ENCODE measurements at regions not wholly inside any gene's neighbourhood (a gene's known extent, or its start where the extent isn't known, plus 50 kb on each side); places are given as distances from the start of the nearest gene placed in this dataset.

DNA sequence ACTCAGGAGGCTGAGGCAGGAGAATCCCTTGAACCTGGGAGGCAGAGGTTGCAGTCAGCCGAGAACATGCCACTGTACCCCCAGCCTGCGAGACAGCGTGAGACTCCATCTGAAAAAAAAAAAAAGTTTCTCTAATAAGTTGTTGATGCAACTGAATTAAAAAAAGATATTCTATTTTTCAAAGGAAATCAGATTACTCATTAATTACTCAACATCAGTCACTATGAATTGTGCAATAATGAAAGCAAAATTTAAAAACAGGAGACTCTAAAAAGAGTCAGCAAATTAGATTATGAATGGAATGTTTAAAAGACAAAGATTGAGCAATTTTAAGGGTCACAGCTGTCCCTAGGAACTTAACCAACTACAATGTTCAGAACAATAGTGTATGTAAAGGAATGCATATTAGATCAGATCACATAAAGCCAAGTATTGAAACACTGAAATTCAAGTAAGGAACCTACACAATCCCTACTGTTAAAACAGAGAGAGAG, 60.2 kb upstream of the SLC4A7 start:
- H3K36me3 ChIP-seq (ENCODE audit: control insufficient read depth, insufficient read depth, low read length): no peaks in the 10 kb centered on the region
- no peak overlapping the region for H3K4me3 ChIP-seq (ENCODE audit: insufficient read depth, low read depth, low read length, poor library complexity, severe bottlenecking)
- no peak for DNase-seq
- no peaks in the 10 kb centered on the region for H3K4me1 ChIP-seq (ENCODE audit: control insufficient read depth, insufficient read depth, low read length, poor library complexity, severe bottlenecking)
- no peak overlapping the region for H3K27ac ChIP-seq (ENCODE audit: insufficient read depth, low read length, poor library complexity, severe bottlenecking)
- no peaks in the 10 kb centered on the region for H3K27me3 ChIP-seq (replicated peaks; ENCODE audit: control insufficient read depth, insufficient read depth, low read length, poor library complexity, severe bottlenecking)
- no peaks in the 10 kb centered on the region for H3K9me3 ChIP-seq (ENCODE audit: control insufficient read depth, low read length)

DNA sequence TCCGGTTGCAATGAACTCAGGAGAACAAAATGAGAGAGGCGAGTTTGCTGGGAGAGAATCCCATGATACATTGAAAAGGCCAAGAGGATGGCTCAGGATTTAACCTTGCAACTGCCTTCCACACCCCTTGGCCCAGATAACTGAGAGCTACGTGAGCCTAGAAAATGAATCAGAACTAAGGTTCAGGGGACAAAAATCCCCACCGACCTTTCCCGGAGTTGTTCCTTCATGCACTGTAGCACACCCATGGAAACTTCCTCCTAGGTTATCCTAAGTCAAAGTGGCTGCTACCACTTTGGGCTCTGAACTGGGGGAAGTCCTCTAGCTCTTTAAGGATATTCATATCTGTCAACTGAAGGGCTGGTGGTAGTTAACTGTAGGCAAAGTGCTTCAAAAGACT, 58.3 kb upstream of the SLC4A7 start:
- no peak overlapping the region for H3K4me3 ChIP-seq (ENCODE audit: insufficient read depth, low read depth, low read length, poor library complexity, severe bottlenecking)
- H3K4me1 ChIP-seq (ENCODE audit: control insufficient read depth, insufficient read depth, low read length, poor library complexity, severe bottlenecking): no peaks in the 10 kb centered on the region
- no peaks in the 10 kb centered on the region for H3K36me3 ChIP-seq (ENCODE audit: control insufficient read depth, insufficient read depth, low read length)
- no peak overlapping the region for H3K27ac ChIP-seq (ENCODE audit: insufficient read depth, low read length, poor library complexity, severe bottlenecking)
- DNase-seq: no peak
- no peaks in the 10 kb centered on the region for H3K27me3 ChIP-seq (replicated peaks; ENCODE audit: control insufficient read depth, insufficient read depth, low read length, poor library complexity, severe bottlenecking)
- H3K9me3 ChIP-seq (ENCODE audit: control insufficient read depth, low read length): no peaks in the 10 kb centered on the region

DNA sequence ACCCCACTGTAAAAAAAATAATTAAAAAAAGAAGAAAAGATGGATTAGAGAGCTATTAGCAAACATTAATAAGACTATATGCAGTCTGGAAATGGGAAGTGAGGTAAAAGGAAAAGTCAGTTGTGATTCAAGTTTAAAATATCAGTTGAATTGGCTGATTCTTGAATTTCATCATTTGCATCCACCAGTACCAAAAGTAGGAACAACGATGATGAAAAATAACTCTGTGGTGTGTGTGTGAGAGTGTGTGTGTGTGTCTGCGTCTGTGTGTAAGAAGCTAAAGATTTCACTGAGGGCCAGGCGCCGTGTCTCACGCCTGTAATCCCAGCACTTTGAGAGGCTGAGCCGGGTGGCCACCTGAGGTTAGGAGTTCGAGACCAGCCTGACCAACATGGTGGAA, 56.0 kb upstream of the SLC4A7 start:
- H3K36me3 ChIP-seq (ENCODE audit: control insufficient read depth, insufficient read depth, low read length): no peaks in the 10 kb centered on the region
- no peaks in the 10 kb centered on the region for H3K4me1 ChIP-seq (ENCODE audit: control insufficient read depth, insufficient read depth, low read length, poor library complexity, severe bottlenecking)
- H3K27me3 ChIP-seq (replicated peaks; ENCODE audit: control insufficient read depth, insufficient read depth, low read length, poor library complexity, severe bottlenecking): no peaks in the 10 kb centered on the region
- no peak for DNase-seq
- no peak overlapping the region for H3K4me3 ChIP-seq (ENCODE audit: insufficient read depth, low read depth, low read length, poor library complexity, severe bottlenecking)
- H3K27ac ChIP-seq (ENCODE audit: insufficient read depth, low read length, poor library complexity, severe bottlenecking): no peak overlapping the region
- no peaks in the 10 kb centered on the region for H3K9me3 ChIP-seq (ENCODE audit: control insufficient read depth, low read length)

DNA sequence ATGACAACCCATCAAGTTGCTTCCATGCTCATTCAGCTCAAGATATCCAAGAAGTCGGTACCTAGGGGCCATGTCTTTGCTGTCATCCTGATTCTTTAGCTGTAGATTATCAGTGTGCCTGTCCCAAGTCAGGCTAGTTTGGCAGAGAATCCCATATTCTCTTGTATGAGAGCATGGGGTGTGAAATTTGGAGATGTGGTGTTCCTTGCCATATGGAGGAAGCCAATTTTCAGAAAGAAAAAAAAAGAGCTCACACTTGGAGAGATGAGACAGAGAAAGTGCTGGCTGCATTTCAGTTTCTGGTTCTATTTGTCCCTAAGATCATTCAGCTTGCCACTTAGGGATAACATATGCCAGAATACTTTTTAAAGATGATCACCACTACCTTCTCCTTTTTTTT, 52.3 kb upstream of the SLC4A7 start:
- no peak overlapping the region for H3K27ac ChIP-seq (ENCODE audit: insufficient read depth, low read length, poor library complexity, severe bottlenecking)
- no peaks in the 10 kb centered on the region for H3K36me3 ChIP-seq (ENCODE audit: control insufficient read depth, insufficient read depth, low read length)
- H3K4me3 ChIP-seq (ENCODE audit: insufficient read depth, low read depth, low read length, poor library complexity, severe bottlenecking): no peak overlapping the region
- DNase-seq: no peak
- H3K9me3 ChIP-seq (ENCODE audit: control insufficient read depth, low read length): no peaks in the 10 kb centered on the region
- peaks cover 12% of the 10 kb centered on the region for H3K4me1 ChIP-seq (ENCODE audit: control insufficient read depth, insufficient read depth, low read length, poor library complexity, severe bottlenecking)
- no peaks in the 10 kb centered on the region for H3K27me3 ChIP-seq (replicated peaks; ENCODE audit: control insufficient read depth, insufficient read depth, low read length, poor library complexity, severe bottlenecking)

DNA sequence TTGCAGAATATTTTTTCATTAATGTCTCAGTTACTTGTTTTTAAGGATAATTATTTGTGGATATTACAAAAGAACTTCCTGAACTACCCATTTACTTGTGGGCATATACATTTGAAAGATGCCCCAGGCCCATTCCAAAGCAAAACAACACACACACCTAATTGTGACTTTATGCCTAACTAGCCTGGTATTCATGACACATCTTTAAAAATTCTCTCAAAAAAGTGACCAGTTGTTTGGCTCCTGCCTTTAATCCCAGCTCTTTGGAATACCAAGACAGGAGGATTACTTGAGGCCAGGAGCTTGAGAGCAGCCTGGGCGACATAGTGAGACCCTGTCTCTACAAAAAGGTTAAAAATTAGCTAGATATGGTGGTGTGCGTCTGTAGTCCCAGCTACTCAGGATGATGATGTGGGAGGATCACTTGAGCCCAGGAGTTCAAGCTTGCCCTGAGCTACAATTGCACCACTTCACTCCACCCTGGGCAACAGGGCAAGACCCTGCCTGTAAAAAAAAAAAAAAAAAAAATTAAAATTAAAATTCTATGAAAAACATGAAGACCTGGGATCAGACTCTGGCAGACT, 51.7 kb upstream of the SLC4A7 start:
- DNase-seq: no peak
- no peaks in the 10 kb centered on the region for H3K27me3 ChIP-seq (replicated peaks; ENCODE audit: control insufficient read depth, insufficient read depth, low read length, poor library complexity, severe bottlenecking)
- H3K9me3 ChIP-seq (ENCODE audit: control insufficient read depth, low read length): no peaks in the 10 kb centered on the region
- no peaks in the 10 kb centered on the region for H3K36me3 ChIP-seq (ENCODE audit: control insufficient read depth, insufficient read depth, low read length)
- no peak overlapping the region for H3K27ac ChIP-seq (ENCODE audit: insufficient read depth, low read length, poor library complexity, severe bottlenecking)
- H3K4me3 ChIP-seq (ENCODE audit: insufficient read depth, low read depth, low read length, poor library complexity, severe bottlenecking): no peak overlapping the region
- peaks cover 12% of the 10 kb centered on the region for H3K4me1 ChIP-seq (ENCODE audit: control insufficient read depth, insufficient read depth, low read length, poor library complexity, severe bottlenecking)

DNA sequence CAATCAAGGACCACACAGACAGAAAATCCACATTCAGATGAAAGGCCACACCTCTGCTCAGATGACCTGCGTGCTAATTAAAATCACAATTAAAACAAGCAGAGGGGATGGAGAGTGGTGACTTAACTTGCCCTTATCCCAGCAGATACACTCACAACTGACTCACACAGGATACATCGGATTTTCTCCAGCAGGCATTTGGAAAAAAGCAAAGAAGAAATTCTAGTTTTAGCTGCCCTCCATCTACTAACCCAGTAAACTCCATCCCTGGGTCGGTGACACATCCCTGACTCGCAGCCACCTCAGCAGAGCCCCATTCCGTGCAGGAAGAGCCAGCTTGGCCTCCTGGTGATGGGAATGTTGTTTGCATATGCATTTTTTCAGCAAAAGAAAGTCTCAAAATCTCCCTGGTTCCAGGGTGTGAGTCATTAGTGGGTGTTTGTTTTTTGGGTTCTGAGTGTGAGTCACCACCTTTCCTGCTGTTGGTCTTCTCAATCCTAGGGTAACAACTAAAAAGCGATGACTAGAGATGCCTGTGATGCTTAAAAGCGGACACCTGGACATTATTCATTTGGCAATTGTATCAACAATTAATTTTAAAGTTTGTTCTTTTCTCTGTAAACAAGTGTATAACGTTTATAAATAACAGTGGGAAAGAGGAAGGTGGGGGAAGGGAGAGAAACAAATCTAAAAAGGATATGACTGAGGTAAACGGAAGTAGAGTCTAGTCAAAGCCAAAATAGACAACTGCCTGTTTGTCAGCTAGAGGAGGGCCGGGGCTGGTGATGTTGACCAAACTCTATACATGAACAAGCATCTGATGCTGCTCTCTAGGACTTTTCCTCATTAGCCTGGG, 49.8 kb upstream of the SLC4A7 start:
- no peaks in the 10 kb centered on the region for H3K9me3 ChIP-seq (ENCODE audit: control insufficient read depth, low read length)
- no peaks in the 10 kb centered on the region for H3K27me3 ChIP-seq (replicated peaks; ENCODE audit: control insufficient read depth, insufficient read depth, low read length, poor library complexity, severe bottlenecking)
- peak; percentile 11 to 18 (median 17) for DNase-seq
- H3K4me1 ChIP-seq (ENCODE audit: control insufficient read depth, insufficient read depth, low read length, poor library complexity, severe bottlenecking): peaks cover 12% of the 10 kb centered on the region
- H3K4me3 ChIP-seq (ENCODE audit: insufficient read depth, low read depth, low read length, poor library complexity, severe bottlenecking): no peak overlapping the region
- peak overlapping the region; percentile 32 for H3K27ac ChIP-seq (ENCODE audit: insufficient read depth, low read length, poor library complexity, severe bottlenecking)
- H3K36me3 ChIP-seq (ENCODE audit: control insufficient read depth, insufficient read depth, low read length): no peaks in the 10 kb centered on the region

All from effector memory CD4-positive, alpha-beta T cell (primary cell).